ENCODE measurements at regions not wholly inside any gene's neighbourhood (a gene's known extent, or its start where the extent isn't known, plus 50 kb on each side); places are given as distances from the start of the nearest gene placed in this dataset.

DNA sequence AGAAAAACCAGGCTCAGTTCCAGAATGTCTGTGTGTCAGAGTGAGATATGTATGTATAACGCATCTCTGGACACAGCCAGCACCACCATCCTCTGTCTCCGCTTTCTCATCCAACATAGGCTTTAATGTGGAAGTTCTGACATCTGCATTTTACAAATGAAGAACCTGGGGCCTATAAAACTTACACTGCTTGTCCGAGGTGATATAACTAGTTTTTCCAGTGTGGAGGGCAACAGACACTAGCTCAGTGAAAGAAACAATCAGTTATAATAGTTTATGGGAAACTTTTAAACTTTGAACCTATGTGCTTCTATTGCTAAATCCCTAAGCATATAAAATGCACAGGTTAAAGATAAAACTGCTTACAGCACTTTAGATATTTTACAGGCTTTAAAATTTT is 208.7 kb downstream of the CRPPA start:
- no peak for DNase-seq

DNA sequence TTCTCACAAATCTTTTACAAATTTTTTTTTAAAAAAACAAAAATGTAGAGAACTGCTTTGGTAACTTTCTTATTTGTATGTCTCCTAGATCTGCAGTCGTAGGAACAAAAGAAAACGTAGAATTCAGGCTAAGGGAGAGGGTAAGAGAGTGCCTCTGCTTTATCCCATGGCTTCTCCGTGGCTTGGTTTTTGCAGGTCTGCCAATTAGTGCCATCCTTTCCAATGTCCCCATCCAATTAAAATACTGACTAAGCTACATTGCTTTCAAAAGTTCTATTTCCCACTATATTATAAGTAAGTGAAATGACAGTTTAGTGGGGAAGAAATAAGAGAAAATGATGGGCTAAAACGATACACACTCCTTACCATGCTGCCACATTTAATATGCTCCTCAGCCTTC is 209.3 kb downstream of the CRPPA start:
- no peak for DNase-seq

DNA sequence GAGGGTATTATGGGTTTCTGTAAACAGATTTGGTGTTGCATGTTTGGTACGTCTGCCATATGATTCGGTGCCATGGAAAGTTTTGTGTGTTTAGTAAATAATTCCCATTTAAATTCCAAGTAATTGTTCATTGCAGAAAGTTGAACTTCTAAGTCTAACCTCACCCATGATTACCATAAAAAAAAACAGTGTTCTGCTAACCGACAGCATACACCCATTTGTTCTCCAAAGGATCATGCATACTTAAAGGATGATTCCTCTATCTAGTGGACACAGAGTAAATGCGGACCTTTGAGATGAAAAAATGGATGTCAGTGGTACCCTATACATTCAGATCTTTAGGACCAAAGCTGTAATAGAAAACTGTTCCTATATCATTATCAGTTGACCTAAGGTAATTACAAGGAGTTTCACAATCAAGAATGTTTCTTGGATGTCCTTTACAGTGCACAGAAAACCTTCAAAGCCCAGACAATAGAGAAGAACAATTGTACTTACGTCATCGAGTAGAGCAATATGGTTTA is 209.9 kb downstream of the CRPPA start:
- DNase-seq = no peak

DNA sequence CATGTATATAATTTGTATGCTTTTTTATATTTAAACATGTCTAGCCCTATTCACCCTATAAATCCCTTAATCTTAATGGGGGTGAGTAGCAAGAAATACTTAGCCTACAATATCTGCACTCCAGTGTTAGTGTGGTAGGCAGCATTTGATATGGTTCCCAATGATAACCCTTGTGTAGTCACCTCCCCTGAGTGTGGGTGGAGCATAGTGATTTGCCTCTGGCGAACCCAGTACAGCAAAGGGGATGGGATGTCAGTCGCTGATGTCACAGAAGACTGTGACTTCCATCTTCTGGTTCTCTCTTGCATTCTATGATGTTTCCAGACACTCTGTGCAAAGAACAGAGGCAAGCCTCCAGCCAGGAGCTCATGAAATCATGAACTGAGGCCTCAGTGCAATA is 211.2 kb downstream of the CRPPA start:
- DNase-seq = no peak

DNA sequence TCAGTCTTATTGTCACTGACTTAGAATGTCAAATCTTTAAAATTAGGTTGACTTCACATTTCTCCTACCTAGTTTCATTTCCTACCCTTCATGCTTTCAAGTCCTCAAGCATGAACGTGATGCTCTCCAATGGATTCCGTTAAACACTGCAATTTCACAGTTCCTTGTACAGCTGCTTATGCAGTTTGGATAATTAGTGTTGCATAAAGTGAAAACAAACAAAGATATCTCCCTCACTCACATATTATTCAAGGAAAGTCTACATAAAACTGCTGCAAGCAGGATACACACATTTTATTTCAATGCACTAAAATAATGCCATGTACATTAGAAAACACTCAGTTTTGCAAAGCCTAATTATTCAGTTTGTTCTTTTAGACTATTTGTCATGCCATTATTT is 214.0 kb downstream of the CRPPA start:
- no peak for DNase-seq

DNA sequence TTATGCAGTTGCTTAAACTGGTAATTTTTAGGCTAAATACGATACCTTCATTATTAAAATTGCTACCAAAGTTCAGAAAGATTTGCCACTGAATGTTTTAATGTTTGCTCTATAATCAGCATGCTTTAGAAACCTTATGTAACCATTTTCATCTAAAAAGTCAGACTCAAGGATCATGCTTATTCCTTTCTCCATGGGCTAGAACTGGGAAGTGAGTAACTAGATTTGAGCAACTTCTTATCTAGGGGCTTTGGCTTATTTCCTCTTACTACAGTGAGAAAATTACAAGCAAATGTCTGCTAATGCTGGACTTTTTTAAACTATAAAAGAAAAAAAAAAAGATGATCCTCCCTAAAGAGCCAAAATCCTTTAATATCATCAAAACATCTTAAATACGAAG is 215.9 kb downstream of the CRPPA start:
- no peak for DNase-seq

DNA sequence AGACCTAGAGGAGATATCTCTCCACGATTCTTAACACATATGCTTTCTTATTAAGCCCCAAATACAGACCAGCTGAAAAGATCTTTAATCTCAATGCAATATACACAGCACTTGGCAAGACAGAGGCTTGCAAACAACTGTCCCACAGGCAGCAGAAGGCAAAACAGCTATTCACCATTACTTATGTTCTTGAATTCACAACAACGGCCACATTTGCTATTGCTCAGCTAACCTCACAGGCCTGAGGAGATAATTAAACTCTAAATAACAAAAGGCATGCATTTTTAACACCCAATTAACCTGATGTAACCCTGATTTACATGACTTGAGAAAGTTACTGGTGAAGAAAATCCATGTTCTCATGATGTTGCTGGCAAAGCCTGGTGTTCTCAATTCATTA is 216.4 kb downstream of the CRPPA start:
- no peak for DNase-seq

DNA sequence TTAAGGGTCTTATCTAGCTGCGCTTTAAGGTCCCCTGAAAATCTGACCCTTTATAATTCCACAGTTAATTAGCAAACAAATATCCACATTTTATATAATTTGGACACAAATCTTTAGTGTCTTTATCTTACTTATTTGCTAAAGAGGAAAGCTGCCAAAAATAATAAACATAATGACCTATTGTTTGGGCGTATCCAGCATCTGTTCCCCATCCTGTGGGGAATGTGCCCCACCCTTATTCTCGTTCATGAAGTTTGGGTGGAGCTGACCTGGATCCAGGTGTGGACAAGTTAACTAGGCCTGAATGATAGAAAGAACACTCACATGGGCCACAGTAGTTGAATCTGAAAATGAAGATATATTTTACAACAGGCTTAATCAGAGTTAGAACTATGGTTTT is 218.3 kb downstream of the CRPPA start:
- DNase-seq = no peak

DNA sequence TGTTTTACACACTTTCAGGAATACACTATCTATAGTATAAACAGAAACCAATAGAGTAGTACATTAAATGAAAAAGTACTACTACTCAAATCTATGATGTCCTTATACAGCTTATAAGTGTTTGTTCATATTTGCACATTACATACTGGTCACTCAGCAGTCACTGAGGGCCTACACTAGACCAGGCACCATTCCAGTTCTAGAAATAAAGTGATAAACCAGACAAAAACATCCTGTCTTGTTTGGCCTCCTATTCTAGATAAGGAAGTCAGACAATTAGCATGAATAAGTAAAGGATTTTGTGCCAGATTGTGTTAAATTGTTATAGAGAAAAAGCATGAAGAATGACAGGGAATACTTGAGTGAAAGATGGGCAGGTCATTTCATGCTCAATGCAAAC is 219.0 kb downstream of the CRPPA start:
- DNase-seq = no peak

DNA sequence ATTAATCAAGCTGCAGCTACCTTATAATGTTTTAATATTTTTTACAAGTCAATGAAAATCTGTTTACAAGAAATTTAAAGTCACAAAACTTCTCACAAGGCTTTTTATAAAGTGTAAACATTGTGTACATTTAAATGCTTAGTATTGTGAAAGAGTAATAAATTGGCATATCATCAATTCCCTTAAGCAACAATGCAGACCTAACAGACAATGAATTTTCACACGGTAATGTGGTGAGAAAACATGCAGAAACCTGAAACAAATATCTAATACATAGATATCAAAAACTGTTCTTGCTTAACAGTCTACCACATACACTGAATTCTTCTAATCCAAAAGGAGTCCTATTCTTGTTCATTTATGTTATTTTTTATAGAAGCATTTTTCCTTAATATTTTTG is 220.7 kb downstream of the CRPPA start:
- no peak for DNase-seq

DNA sequence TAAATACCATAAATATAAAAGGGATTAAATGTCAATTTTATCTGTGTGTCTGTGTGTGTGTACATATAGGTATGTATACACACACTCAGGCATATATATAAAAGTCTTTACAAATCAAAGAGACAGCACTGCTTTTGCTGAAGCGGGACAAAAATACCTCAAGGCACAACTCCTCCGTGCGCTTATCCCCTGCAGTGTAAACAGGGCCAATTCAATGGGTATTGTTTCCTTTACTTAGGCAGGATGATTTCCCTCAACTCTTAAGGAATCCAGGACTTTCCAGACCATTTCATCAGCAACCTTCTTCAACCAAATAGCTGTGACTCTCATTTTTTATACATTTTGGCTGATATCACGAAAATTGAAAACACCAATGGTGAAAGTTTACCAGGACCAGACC is 227.7 kb downstream of the CRPPA start:
- no peak for DNase-seq

DNA sequence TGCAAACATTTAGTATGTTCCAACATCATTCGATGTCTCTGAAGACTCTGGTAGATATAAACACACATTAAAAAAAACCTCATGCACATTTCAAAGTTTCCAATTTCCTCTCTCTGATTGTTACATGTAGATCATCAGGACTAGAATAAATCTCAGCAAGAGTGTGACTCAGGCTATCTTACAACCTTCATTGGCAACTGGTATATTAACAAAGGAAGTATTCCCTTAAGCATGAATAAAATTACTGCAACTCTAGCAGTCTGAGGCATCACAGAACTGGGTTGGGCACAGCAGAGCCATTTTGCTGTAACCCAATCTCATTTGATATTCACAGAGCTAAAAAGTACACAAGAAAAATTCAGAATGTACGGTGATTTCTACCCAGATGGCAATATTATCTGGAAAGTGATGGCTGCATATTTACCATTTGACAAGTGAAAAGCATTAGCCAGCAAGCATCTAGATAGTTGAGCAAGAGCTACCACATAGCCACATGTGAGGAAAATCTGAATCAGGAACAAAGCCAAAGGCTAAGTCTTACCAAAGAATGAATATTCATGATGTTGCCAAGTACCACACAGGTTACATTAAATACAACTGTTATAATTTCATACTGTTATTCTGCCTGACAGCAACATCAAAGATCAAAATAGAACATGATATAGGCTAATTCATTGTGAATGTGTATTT is 232.2 kb downstream of the CRPPA start:
- DNase-seq = no peak

DNA sequence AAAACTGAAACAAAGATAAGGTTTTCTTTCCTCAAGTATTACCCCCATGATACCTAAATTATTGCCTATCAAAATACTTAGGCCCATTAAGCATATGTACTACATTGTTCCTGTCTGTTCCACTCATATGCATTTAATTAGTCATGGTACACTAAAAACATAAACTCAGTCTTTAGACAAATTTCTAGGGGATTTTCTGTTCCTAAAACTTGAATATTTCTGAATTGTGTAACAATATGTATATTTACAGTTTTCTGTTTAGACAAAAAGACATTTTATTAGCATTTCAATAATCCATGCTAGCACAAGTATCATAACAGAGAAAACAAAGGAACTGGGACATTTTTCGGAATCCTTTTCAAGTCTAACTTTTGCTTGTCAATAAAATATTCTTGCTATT is 234.2 kb downstream of the CRPPA start:
- no peak for DNase-seq

DNA sequence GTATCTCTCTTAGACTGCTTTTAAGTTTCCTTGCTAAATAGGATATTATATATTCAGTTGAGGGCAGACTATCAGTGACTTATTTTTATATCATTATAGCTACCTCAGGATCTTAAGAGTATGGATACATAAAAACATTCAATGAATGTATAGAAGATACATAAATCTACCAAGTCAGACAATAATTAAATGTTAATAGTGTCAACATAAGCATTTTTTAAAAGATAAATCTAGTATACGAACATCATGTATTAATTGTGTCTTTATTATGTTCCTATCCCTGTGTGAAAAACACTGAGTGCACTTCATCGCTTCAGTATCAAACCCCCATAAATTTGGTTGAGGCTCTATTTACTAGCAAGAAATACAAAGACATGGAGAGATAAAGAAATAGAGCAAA is 242.8 kb downstream of the CRPPA start:
- DNase-seq = no peak

DNA sequence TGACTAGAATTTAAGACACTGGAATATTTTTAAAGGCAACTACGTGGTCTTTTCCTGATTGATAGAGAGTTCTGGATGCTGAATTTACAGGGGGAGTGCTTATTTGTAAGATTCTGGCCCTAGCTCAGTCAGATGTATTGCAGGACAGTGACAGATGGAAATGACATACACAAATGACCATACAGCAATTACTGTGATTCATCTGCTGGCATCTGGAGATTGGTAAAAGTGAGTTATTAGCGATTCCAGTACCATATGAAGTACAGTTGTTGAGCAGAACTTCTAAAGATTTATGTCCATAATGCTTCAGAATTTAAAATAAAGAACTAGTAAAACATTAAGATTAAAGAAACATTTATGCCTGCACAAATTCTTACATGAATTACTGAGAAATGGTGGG is 243.2 kb downstream of the CRPPA start:
- DNase-seq = no peak

DNA sequence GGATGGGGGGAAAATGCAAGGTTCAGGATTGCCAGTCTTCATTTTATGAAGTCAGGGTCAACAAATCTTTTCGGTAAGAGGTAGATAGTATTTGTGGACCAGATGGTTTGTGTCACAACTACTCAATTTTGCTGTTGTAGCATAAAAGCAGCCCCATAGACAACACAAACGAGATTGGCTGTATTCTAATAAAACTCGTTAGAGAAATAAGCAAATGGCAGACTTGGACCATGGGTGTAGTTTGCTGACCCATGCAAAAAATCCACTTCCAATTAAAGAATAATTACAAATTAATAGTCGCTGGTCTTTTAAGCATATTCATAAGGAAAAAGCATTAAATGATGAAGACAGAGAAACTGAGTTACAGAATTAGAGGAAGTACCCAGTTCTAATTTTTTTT is 247.1 kb downstream of the CRPPA start:
- DNase-seq = no peak

DNA sequence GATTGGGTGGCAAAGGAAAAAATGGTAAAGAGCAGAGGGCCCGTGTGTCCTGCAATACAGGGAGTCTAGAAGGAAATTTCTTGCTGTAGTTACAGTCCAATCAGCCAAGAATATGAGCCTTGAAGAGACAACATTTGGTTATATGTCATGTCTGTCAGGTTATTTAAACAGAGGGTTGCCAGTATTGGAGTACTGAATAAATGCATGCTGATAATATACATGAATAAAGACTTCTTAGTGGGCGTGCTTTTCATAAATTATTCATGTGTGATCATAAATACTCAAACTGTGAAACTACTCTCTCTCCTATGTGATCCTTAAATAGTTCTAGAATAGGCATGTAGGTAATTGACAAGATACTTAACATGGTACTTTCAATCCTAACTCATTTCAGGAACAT is 249.0 kb downstream of the CRPPA start:
- DNase-seq = no peak

DNA sequence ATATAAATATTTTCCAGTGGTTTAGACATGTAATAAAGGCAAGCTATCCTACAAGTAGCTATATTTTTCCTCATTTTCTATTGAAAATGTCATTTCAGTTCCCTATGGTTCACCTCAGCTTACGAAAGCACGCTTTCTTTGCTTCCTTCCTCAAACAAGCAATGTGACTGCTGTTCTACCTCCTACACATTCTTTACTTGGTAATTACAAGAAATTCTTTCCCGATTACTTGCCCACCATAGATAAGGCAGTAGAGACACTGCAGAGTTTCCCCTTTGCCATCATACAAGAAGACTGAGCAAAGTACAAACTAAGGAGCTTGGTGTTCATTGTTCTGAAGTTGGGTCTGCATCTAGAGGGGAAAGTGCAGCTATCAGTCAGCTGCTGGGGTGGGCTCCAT is 249.4 kb downstream of the CRPPA start:
- no peak for DNase-seq

DNA sequence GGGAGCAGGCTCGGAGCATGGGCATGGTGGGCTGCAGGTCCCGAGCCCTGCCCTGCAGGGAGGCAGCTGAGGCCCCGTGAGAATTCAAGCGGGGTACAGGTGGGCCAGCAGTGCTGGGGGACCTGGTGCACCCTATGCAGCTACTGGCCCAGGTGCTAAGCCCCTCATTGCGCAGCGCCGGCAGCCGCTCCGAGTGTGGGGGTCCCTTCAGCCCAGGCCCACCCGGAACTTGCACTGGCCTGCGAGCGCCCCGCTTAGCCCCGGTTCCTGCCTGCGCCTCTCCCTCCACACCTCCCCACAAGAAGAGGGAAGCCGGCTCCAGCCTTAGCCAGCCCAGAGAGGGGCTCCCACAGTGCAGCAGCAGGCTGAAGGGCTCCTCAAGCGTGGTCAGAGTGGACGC is 250.7 kb downstream of the CRPPA start:
- no peak for DNase-seq

DNA sequence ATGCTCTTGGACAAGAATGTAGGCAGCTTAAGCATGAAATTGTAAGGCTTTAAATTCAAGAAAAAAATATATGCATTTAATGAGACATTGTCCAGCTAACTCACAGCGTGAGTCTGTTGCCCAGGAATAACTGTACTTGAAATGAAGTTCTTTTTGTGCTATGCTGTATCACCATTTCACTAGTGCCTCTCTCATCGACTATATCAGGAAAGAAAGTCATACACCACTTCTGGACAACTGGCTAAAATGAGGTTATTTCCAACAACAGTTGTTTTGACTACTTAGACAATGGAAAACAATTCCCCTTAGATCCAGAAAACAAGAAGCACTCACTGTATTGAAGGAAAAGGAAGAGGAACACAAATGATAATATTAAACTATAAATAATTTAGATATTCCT is 251.8 kb downstream of the CRPPA start:
- DNase-seq = no peak

DNA sequence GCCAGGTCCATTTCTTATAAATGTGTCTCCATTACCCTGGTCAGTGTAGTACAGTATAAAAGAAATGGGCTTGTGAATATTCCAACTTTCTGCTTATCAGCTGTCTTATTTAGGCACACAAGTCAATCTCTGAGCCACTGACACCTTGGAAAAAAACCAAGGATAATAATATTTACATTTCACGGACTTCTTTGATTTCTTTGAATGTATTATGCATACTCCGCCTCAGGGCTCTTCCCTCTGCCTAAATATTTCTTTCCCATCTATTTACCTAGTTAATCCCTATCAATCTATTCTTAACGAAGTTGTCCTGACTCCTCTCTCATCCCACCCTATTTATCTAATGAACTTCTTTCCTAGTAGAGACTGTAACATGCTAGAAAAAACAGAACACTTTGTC is 253.8 kb downstream of the CRPPA start:
- no peak for DNase-seq

DNA sequence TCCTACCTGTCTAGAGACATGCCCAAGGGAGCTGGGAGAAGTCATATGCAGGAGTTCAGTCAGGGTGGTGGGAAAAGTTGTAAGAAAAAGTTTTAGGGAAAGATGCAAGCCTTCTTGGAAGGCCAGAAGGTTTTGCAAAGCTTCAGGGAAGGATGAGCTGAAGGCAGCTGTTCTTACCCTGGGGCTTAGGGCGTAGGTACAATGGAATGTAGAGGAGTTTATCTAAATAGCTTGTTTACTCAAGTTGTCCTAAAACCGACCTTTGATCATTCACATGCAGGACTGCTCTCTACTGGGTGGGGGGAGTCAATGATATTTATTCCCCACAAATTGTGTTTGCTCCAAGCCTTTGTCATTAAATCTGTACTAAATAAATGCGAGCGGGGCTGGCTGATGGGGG is 277.0 kb downstream of the CRPPA start:
- no peak for DNase-seq

DNA sequence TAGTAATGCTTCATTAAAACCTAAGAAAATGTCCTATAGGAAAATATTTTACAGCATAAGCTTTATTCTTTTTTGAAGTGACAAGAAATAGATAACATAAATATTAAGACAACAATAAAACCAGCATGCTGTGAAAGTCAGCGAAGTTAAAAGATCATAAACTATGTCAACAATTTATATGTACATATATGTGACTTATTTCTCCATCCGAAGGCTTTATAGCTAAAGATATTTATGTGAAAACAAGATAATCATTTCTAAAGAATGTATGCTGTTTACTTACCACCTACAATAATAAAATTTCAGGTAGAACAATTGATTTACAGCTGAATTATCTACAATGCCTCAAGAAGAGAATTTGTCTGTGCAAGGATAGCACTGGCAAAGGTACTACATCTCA is 283.4 kb downstream of the CRPPA start:
- DNase-seq = no peak

DNA sequence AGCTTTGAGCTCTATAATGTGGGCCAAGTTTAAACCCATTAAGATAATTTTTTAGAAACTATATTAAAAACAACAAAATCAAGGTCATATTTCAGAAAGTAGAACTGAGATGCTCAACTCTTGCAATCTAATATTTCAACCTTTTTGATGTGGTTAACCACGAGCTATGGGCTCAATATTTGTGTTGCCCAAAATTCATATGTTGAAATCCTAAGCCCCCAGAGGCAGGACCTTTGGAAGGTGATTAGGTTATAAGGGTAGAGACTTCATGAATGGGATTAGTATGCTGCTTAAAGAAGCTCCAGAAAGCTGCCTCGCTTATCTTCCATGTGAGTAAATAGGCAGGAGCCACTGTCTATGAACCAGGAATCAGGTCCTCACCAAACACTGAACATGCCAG is 284.4 kb downstream of the CRPPA start:
- DNase-seq = no peak

DNA sequence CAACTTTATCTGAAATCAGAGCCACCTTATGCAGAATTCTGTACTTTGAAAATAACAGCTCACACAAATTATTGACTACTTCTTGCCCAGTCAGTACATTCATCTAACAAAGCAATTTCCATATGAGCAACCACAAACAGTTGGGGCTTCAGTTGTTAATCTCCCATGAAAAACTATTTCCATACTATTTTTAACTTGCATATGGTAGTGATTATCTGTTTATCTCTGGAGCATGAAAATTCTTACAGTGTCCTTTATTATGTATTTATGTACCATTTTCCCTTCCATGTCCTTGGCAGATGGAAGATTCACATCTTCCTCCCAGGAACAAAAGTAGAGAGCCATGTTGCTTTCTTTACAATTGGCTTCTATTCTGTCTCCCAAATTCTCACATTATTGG is 285.7 kb downstream of the CRPPA start:
- DNase-seq = no peak

Data from stimulated activated CD4-positive, alpha-beta T cell treated with anti-CD3 and anti-CD28 coated beads, Interleukin-4, amount 100 ng/mL, for 24 hours (primary cell).